H9 (cell line): ENCODE measurements at regions not wholly inside any gene's neighbourhood (a gene's known extent, or its start where the extent isn't known, plus 50 kb on each side); places are given as distances from the start of the nearest gene placed in this dataset.

Source experiments
- DNase-seq: peaks from one replicate; pipeline ENCODE4 v3.0.0-alpha.2; 2017
- H2AFZ ChIP-seq: one replicate; pipeline ENCODE4 v1.6.1; 2013; ENCODE audit warnings: mild to moderate bottlenecking, low read length, control low read depth, moderate library complexity
- H2AK5ac ChIP-seq: 2 replicates; pipeline ENCODE4 v1.6.1; 2013; ENCODE audit warnings: low read length, control low read depth, mixed read lengths; ENCODE audit not compliant: insufficient read length
- H2BK120ac ChIP-seq: one replicate; pipeline ENCODE4 v1.6.1; 2013; ENCODE audit warnings: low read depth, mild to moderate bottlenecking, low read length, control low read depth, inconsistent platforms; ENCODE audit not compliant: poor library complexity, severe bottlenecking
- H2BK12ac ChIP-seq: 2 replicates; pipeline ENCODE4 v1.6.1; 2013; ENCODE audit warnings: low read length, control low read depth, mixed read lengths, low read depth; ENCODE audit not compliant: insufficient read length
- H2BK15ac ChIP-seq: 2 replicates; pipeline ENCODE4 v1.6.1; 2013; ENCODE audit warnings: low read depth, low read length, control low read depth
- H2BK20ac ChIP-seq: one replicate; pipeline ENCODE4 v1.6.1; 2013; ENCODE audit warnings: low read depth, mild to moderate bottlenecking, low read length, control low read depth, inconsistent platforms; ENCODE audit not compliant: poor library complexity, severe bottlenecking
- H2BK5ac ChIP-seq: 2 replicates; pipeline ENCODE4 v1.6.1; 2013; ENCODE audit warnings: low read length, control low read depth, mixed read lengths; ENCODE audit not compliant: insufficient read length
- H3K14ac ChIP-seq: 2 replicates; pipeline ENCODE4 v1.6.1; 2013; ENCODE audit warnings: low read length, control low read depth; ENCODE audit not compliant: insufficient read depth
- H3K18ac ChIP-seq: 2 replicates; pipeline ENCODE4 v1.6.1; 2013; ENCODE audit warnings: low read depth, mild to moderate bottlenecking, mixed read lengths, low read length, control low read depth; ENCODE audit not compliant: insufficient read length
- H3K23ac ChIP-seq: 2 replicates; pipeline ENCODE4 v1.6.1; 2013; ENCODE audit warnings: low read length, control low read depth, mixed read lengths, low read depth; ENCODE audit not compliant: insufficient read length
- H3K23me2 ChIP-seq: 2 replicates; pipeline ENCODE4 v1.6.1; 2013; ENCODE audit warnings: low read depth, mild to moderate bottlenecking, mixed read lengths, low read length, control low read depth; ENCODE audit not compliant: insufficient read length, poor library complexity, severe bottlenecking
- H3K27ac ChIP-seq: 2 replicates; pipeline ENCODE4 v1.5.1; 2013; ENCODE audit warnings: low read length, control low read depth, mixed read lengths, low read depth; ENCODE audit not compliant: insufficient read length
- H3K27me3 ChIP-seq: 2 replicates; pipeline ENCODE4 v1.6.1; 2013; ENCODE audit warnings: low read length, control low read depth, inconsistent platforms; ENCODE audit not compliant: insufficient read depth
- H3K4ac ChIP-seq: 2 replicates; pipeline ENCODE4 v1.6.1; 2013; ENCODE audit warnings: low read depth, mild to moderate bottlenecking, control low read depth, inconsistent platforms, low read length, moderate library complexity
- H3K4me1 ChIP-seq: 2 replicates; pipeline ENCODE4 v1.6.1; 2013; ENCODE audit warnings: low read length, control low read depth, inconsistent platforms; ENCODE audit not compliant: insufficient read depth
- H3K4me2 ChIP-seq: 2 replicates; pipeline ENCODE4 v1.6.1; 2013; ENCODE audit warnings: low read length, control low read depth, mixed read lengths; ENCODE audit not compliant: insufficient read length, insufficient read depth
- H3K56ac ChIP-seq: 2 replicates; pipeline ENCODE4 v1.6.1; 2013; ENCODE audit warnings: low read depth, mild to moderate bottlenecking, mixed read lengths, low read length, control low read depth; ENCODE audit not compliant: insufficient read length
- H3K79me1 ChIP-seq: 2 replicates; pipeline ENCODE4 v1.6.1; 2013; ENCODE audit warnings: low read depth, mild to moderate bottlenecking, moderate library complexity, low read length, control low read depth, inconsistent platforms; ENCODE audit not compliant: insufficient read depth, poor library complexity, severe bottlenecking
- H3K79me2 ChIP-seq: 2 replicates; pipeline ENCODE4 v1.6.1; 2013; ENCODE audit warnings: low read length, control low read depth, inconsistent platforms; ENCODE audit not compliant: insufficient read depth
- H3K9ac ChIP-seq: 2 replicates; pipeline ENCODE4 v1.6.1; 2013; ENCODE audit warnings: low read length, control low read depth, mixed read lengths; ENCODE audit not compliant: insufficient read length; ENCODE audit errors: extremely low read depth
- H3K9me3 ChIP-seq: one replicate; pipeline ENCODE4 v1.6.1; 2013; ENCODE audit warnings: low read depth, low read length, inconsistent platforms; ENCODE audit not compliant: control insufficient read depth
- H3T11ph ChIP-seq: one replicate; pipeline ENCODE4 v1.6.1; 2013; ENCODE audit warnings: mild to moderate bottlenecking, low read length, control low read depth, inconsistent platforms
- H4K20me1 ChIP-seq: one replicate; pipeline ENCODE4 v1.6.1; 2013; ENCODE audit not compliant: control insufficient read depth, insufficient read length, insufficient read depth
- H4K5ac ChIP-seq: 2 replicates; pipeline ENCODE4 v1.6.1; 2013; ENCODE audit warnings: low read depth, mild to moderate bottlenecking, mixed read lengths, low read length, control low read depth; ENCODE audit not compliant: insufficient read length
- H4K8ac ChIP-seq: replicated peaks from 2 replicates; pipeline ENCODE4 v1.6.1; 2013; ENCODE audit warnings: low read length, control low read depth, mixed read lengths, low read depth; ENCODE audit not compliant: insufficient read length
- H4K91ac ChIP-seq: 2 replicates; pipeline ENCODE4 v1.6.1; 2013; ENCODE audit warnings: low read depth, mild to moderate bottlenecking, moderate library complexity, mixed read lengths, low read length, control low read depth; ENCODE audit not compliant: insufficient read length
- H3K27ac Mint-ChIP-seq, 3 experiments: 2 replicates in 2 of 3; 3 replicates in 1 of 3; pipeline ENCODE4 v1.8.0; 2020 to 2021; ENCODE audit warnings: mixed read lengths in 3 of 3, mild to moderate bottlenecking in 1 of 3, moderate library complexity in 1 of 3
- H3K27me3 Mint-ChIP-seq: 2 replicates; pipeline ENCODE4 v1.8.0; 2021; ENCODE audit warnings: low read depth, mild to moderate bottlenecking, moderate library complexity, mixed read lengths
- H3K36me3 Mint-ChIP-seq, 3 experiments: 2 replicates in 2 of 3; 3 replicates in 1 of 3; pipeline ENCODE4 v1.8.0; 2020 to 2021; ENCODE audit warnings: low read depth in 3 of 3, mixed read lengths in 3 of 3; ENCODE audit not compliant: insufficient read depth in 1 of 3
- H3K4me1 Mint-ChIP-seq, 2 experiments: 2 replicates each; pipeline ENCODE4 v1.8.0; 2020; ENCODE audit warnings: mixed read lengths in 2 of 2
- H3K4me3 Mint-ChIP-seq, 2 experiments: 2 replicates in 1 of 2; 3 replicates in 1 of 2; pipeline ENCODE4 v1.8.0; 2020 to 2021; ENCODE audit warnings: mild to moderate bottlenecking in 2 of 2, mixed read lengths in 2 of 2, moderate library complexity in 1 of 2
- H3K9me3 Mint-ChIP-seq, 2 experiments: 2 replicates in 1 of 2; 3 replicates in 1 of 2; pipeline ENCODE4 v1.8.0; 2020; ENCODE audit warnings: mild to moderate bottlenecking in 2 of 2, mixed read lengths in 2 of 2, moderate library complexity in 1 of 2
- CTCF ChIP-seq: fragments of 200-600 bp; sonication (generic); conservative IDR thresholded peaks from 3 replicates; pipeline ENCODE4 v1.8.0; 2021; ENCODE audit warnings: antibody characterized with exemption, mild to moderate bottlenecking
- whole genome bisulfite sequencing: extraction: QIAGEN DNeasy Blood & Tissue Kit; methylation state at CpG from one replicate; pipeline ENCODE4 v1.1.7; 2013; ENCODE audit warnings: missing lambda C conversion rate, low lambda C conversion rate, mixed read lengths; ENCODE audit not compliant: insufficient read length; ENCODE audit errors: extremely low coverage; 5-methylcytosine and 5-hydroxymethylcytosine counted together

GRCh38 chr9:109846776-109847175 lies 66.8 kb downstream of the PALM2AKAP2 start:
- Histone ChIP-seq H4K20me1 (no peaks in the 10 kb centered on the region), H3K9ac (no peak overlapping the region), H3K27me3 (no peaks in the 10 kb centered on the region), H3K18ac (no peak overlapping the region), H3K56ac (no peak overlapping the region), H3K23ac (no peak overlapping the region), H4K8ac (no peak overlapping the region), H2BK120ac (no peak overlapping the region), H3K23me2 (no peaks in the 10 kb centered on the region), H3T11ph (no peak overlapping the region), H3K4me2 (no peak overlapping the region), H4K91ac (no peak overlapping the region), H2BK15ac (no peak overlapping the region), H2BK12ac (no peak overlapping the region), H2AK5ac (no peak overlapping the region), H2BK20ac (no peak overlapping the region), H3K4me1 (no peaks in the 10 kb centered on the region), H2BK5ac (no peak overlapping the region), H2AFZ (no peak overlapping the region), H3K14ac (no peak overlapping the region), H3K27ac (no peak overlapping the region), H3K79me1 (no peaks in the 10 kb centered on the region), H3K9me3 (no peaks in the 10 kb centered on the region), H3K79me2 (no peaks in the 10 kb centered on the region), H3K4ac (no peak overlapping the region), H4K5ac (no peak overlapping the region)
- Mint-ChIP-seq H3K36me3 (0 out of 7 replicates have a peak, but pooled peaks cover 0 to 2% (median 0%) of the 10 kb centered on the region in 3 experiments), H3K9me3 (no peaks in the 10 kb centered on the region), H3K4me3 (no peak overlapping the region), H3K4me1 (peaks cover 4 to 6% of the 10 kb centered on the region in 2 experiments), H3K27me3 (no peaks in the 10 kb centered on the region), H3K27ac (no peak overlapping the region; a peak in 1 of 7 replicates)
- DNase-seq: no peak
- TF ChIP-seq CTCF: no peak
- WGBS: no CpG with 5 or more reads among the region's 4 CpGs
